Stimulated activated naive B cell treated with anti-CD40 and anti-IgM and Interleukin-4, amounts not matched to agents 10 μg/mL and 1 μg/mL and 100 μg/mL, for 72 hours (primary cell): ENCODE measurements at regions not wholly inside any gene's neighbourhood (a gene's known extent, or its start where the extent isn't known, plus 50 kb on each side); places are given as distances from the start of the nearest gene placed in this dataset.

Experiments
- ATAC-seq, 2 donors: fragments of 150-1000 bp; cut with Tn5 transposase; replicated peaks; 2 replicates each; pipeline ENCODE4 v1.10.0; 2021; ENCODE audit warnings: moderate library complexity in 1 of 2
- DNase-seq: peaks from one replicate; pipeline ENCODE4 v3.0.0; 2021
- H3K27ac Mint-ChIP-seq: one replicate; pipeline ENCODE4 v1.8.0; 2022; ENCODE audit warnings: mild to moderate bottlenecking, mixed read lengths
- H3K27me3 Mint-ChIP-seq, 2 donors: one replicate each; pipeline ENCODE4 v1.8.0; 2022; ENCODE audit warnings: mixed read lengths in 2 of 2
- H3K36me3 Mint-ChIP-seq, 2 donors: one replicate each; pipeline ENCODE4 v1.8.0; 2022; ENCODE audit warnings: mixed read lengths in 2 of 2, mild to moderate bottlenecking in 1 of 2
- H3K4me1 Mint-ChIP-seq, 2 donors: one replicate each; pipeline ENCODE4 v1.8.0; 2022; ENCODE audit warnings: mixed read lengths in 2 of 2, mild to moderate bottlenecking in 1 of 2
- H3K4me3 Mint-ChIP-seq, 2 donors: one replicate each; pipeline ENCODE4 v1.8.0; 2022; ENCODE audit warnings: mild to moderate bottlenecking in 2 of 2, mixed read lengths in 2 of 2, moderate library complexity in 1 of 2
- H3K9me3 Mint-ChIP-seq, 2 donors: one replicate each; pipeline ENCODE4 v1.8.0; 2022; ENCODE audit warnings: mixed read lengths in 2 of 2, mild to moderate bottlenecking in 1 of 2

DNA sequence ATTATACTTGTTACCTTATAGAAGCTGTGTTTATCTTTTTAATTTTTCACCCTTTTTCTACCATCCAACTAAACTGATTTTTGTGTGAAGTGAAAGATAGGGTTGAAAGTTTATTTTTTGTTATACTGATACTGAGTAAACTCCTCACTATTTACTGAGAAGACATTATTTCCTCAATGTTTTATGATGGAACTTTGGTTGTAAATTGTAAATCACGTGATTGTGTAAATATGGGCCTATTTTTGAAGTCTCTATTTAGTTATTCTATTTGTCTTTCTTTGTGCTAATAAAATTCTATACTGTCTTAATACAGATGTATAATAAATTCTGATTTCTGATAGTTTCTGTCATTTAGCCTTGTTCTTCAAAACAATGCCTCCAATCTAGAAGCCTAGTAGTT is 697.2 kb upstream of the SLC8A1 start:
- no peak for DNase-seq
- ATAC-seq, result no peak
- Mint-ChIP-seq H3K9me3 (no peaks in the 10 kb centered on the region), H3K27me3 (no peaks in the 10 kb centered on the region), H3K36me3 (no peaks in the 10 kb centered on the region), H3K4me1 (no peaks in the 10 kb centered on the region), H3K4me3 (no peak overlapping the region), H3K27ac (no peak overlapping the region)

DNA sequence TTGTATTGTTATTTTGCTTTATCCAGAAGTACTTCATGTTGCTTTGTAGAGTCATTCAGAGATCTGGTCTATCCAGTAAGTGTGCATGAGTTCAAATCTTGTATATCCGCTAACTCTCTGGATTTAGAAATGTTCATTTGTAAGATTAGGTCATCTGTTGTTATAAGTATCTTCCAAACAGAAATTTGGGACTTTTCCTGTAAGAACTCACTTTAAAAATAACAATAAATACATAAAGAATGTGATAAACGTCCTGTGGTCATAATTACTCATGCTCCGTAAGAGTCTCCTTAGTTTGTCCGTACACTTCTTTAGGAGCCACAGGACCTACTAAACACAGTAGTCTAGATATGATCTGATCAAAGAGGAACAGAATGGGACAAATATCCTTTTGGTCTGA is 699.9 kb upstream of the SLC8A1 start:
- Mint-ChIP-seq H3K27ac (no peak overlapping the region), H3K27me3 (no peaks in the 10 kb centered on the region), H3K36me3 (no peaks in the 10 kb centered on the region), H3K9me3 (no peaks in the 10 kb centered on the region), H3K4me3 (no peak overlapping the region), H3K4me1 (no peaks in the 10 kb centered on the region)
- ATAC-seq (no peak), DNase-seq (no peak)

DNA sequence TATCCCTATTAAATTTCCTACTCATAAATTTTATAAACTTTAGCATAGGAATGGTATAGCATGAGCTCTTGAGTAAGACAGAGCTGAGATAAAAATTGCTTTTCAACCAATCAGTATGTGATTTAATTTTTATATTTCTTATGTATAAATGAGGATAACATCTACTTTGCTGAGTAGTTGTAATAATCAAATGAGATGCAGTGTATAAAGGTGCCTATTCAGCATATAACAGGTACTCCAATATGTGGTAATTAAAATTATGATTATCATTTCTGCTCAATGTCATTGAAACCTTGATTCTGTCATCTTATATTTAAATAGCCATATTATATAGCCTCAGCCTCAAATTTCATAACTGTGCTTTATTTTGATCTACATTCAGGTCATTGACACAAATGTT is 700.4 kb upstream of the SLC8A1 start:
- no peak for DNase-seq
- ATAC-seq, result no peak
- Mint-ChIP-seq H3K27me3 (no peaks in the 10 kb centered on the region), H3K4me3 (no peak overlapping the region), H3K9me3 (no peaks in the 10 kb centered on the region), H3K36me3 (no peaks in the 10 kb centered on the region), H3K4me1 (no peaks in the 10 kb centered on the region), H3K27ac (no peak overlapping the region)

DNA sequence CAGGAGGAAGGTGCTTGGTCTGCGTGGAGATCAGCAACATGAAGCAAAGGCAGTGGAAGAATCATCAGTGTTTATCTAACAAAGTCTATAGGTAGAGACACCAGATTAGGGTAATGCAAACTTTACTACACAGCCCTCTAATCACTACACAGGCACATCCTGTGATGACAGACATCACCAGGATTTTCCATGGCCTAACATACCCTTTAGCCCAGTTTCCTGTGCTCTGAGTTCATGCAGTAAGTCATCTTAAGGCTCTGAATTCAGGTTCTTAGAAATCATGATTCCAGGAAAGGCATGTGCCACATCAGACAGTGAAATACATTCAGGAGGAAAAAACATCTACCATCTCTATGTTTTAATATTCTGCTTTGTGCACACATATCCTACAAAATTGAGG is 708.5 kb upstream of the SLC8A1 start:
- H3K36me3 Mint-ChIP-seq, result no peaks in the 10 kb centered on the region
- no peak overlapping the region for H3K27ac Mint-ChIP-seq
- no peaks in the 10 kb centered on the region for H3K27me3 Mint-ChIP-seq
- DNase-seq (no peak), ATAC-seq (no peak)
- no peaks in the 10 kb centered on the region for H3K9me3 Mint-ChIP-seq
- no peaks in the 10 kb centered on the region for H3K4me1 Mint-ChIP-seq
- H3K4me3 Mint-ChIP-seq, result no peak overlapping the region

DNA sequence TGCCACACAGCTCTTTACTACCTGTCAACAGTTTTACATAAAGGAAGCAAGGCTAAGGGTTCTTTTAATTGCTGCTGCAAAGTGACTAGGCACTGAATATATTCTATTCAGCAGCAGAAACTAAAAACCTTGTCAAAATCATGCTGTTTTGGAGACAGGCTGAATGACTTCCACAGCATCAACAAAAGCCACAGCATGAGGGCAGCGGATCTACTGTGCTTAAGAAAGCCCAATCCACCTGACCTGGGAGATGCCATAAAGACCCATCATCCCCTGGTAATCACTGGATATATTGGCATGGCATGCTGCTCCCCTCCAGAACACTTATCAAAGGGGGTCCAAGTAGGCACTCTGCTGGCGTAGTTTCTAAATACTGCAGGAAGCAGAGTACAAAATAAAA is 715.1 kb upstream of the SLC8A1 start:
- H3K27me3 Mint-ChIP-seq, result no peaks in the 10 kb centered on the region
- DNase-seq (no peak), ATAC-seq (no peak)
- no peak overlapping the region for H3K4me3 Mint-ChIP-seq
- H3K27ac Mint-ChIP-seq, result no peak overlapping the region
- H3K4me1 Mint-ChIP-seq, result no peaks in the 10 kb centered on the region
- peaks cover 0 to 2% of the 10 kb centered on the region in 2 donors for H3K9me3 Mint-ChIP-seq
- no peaks in the 10 kb centered on the region for H3K36me3 Mint-ChIP-seq

DNA sequence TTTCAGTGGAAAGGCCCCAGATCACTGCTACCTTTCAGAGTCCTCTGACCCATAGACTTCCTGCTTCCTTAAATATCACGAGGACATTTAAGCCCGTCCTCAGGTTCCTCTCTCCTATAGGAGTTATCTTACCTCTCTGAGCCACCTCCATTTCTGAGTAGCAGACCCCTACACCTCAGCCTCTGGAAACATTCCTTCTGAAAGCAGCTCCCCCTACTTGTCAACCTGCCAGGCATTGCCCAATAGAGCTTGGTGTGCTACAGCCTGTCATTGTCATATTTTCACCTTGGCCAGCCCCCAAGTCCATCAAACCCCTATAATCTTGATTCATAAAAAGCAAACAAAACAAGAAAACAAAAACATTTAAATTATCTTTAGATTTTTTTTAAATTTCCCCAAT is 717.9 kb upstream of the SLC8A1 start:
- Mint-ChIP-seq H3K9me3 (peaks cover 0 to 2% of the 10 kb centered on the region in 2 donors), H3K36me3 (no peaks in the 10 kb centered on the region), H3K27me3 (no peaks in the 10 kb centered on the region), H3K4me1 (no peaks in the 10 kb centered on the region), H3K27ac (no peak overlapping the region), H3K4me3 (no peak overlapping the region)
- ATAC-seq (no peak), DNase-seq (no peak)

DNA sequence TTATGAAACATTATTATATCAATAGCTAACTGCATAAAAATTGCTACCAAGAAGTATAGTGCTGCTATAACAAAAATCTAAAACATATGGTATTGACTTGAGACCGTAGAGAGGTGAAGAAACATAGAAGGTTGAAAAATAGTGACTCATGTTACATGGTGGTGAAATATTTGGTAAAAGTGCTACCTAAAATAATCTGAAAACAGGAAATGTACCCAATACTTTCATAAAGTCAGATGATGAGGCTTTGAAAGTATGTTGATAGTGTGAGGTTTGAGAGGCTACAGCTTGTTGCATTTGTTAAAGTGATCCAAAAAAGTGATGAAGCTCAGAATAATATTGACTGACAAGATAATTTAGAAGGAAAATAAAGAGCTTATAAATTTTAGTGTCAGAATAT is 718.7 kb upstream of the SLC8A1 start:
- H3K4me3 Mint-ChIP-seq, result no peak overlapping the region
- H3K27ac Mint-ChIP-seq, result no peak overlapping the region
- no peaks in the 10 kb centered on the region for H3K36me3 Mint-ChIP-seq
- H3K27me3 Mint-ChIP-seq, result no peaks in the 10 kb centered on the region
- ATAC-seq (no peak), DNase-seq (no peak)
- no peaks in the 10 kb centered on the region for H3K4me1 Mint-ChIP-seq
- peaks cover 0 to 3% of the 10 kb centered on the region in 2 donors for H3K9me3 Mint-ChIP-seq

DNA sequence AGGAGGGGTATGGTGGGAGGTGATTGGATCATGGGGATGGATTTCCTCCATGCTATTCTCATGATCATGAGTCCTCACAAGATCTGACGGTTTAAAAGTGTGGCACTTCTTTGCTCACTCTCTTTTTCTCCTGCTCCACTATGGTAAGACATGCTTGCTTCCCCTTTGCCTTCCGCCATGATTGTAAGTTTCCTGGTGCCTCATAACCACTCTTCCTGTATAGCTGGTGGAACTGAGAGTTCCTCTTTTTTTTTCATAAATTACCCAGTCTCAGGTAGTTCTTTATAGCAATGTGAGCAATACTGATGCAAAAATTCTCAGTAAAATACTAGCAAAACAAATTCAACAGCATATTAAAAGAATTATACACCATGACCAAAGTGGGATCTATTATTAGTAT is 728.5 kb upstream of the SLC8A1 start:
- peak in 1 of 2 donors; percentile 36 for ATAC-seq
- no peak for DNase-seq
- H3K4me1 Mint-ChIP-seq, result no peaks in the 10 kb centered on the region
- no peak overlapping the region for H3K27ac Mint-ChIP-seq
- H3K4me3 Mint-ChIP-seq, result no peak overlapping the region
- H3K27me3 Mint-ChIP-seq, result no peaks in the 10 kb centered on the region
- H3K9me3 Mint-ChIP-seq, result peaks cover 0 to 5% of the 10 kb centered on the region in 2 donors
- H3K36me3 Mint-ChIP-seq, result no peaks in the 10 kb centered on the region

DNA sequence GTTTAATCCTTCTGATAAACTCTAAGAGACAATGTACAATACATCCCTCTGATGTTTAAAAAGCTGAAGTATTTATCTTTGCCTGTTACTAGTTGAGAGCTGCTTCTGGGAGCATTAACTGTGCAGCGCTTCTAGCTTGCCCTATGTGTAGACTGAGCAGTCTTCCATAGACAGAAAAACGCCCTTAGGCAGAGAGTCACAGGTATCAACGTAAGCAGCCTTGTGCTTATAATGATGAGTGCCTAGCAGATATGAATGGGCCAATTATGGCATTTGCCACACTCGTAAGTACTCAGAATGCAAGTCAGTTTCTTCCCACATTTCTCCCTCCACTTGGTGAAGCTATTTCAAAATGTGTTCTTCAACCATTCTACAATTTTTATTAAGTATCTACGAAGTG is 731.1 kb upstream of the SLC8A1 start:
- Mint-ChIP-seq H3K9me3 (peaks cover 0 to 3% of the 10 kb centered on the region in 2 donors), H3K27ac (no peak overlapping the region), H3K36me3 (no peaks in the 10 kb centered on the region), H3K4me1 (no peaks in the 10 kb centered on the region), H3K27me3 (no peaks in the 10 kb centered on the region), H3K4me3 (no peak overlapping the region)
- DNase-seq (no peak), ATAC-seq (no peak)

DNA sequence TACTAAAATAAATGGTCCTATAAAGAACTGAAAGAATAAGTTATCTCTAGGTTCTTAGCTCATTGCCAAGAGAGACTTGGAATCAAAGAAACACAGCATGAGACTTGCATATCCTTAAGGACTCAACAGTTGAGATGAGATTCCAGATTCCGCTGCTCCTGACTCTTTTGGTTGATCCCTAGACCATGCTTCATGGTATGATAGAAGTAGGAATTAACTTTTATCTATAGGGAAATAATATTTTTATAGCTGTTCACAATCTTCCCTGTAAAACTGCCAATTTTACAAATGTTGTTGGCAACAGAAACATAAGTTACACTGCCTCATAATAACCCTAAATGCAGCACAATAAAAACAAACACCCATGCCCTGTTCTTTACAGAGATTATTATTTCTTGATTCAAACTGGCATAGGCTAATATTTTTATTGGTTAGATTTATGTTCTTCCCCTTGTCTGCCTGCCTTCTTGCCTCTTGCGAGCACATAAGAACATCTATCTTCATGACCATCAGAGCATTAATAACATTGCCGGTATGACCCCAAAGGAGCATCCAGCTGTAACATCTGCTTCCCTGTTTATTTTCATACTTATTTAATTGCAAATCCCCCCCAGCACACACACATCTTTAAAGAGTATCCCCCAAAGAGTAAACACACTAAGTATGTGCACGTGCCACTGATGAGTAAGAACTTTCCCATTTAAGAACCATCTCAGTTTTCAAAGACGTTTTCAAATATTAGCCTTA is 735.7 kb upstream of the SLC8A1 start:
- H3K9me3 Mint-ChIP-seq, result no peaks in the 10 kb centered on the region
- H3K27me3 Mint-ChIP-seq, result no peaks in the 10 kb centered on the region
- no peak for DNase-seq
- no peaks in the 10 kb centered on the region for H3K4me1 Mint-ChIP-seq
- no peak overlapping the region for H3K27ac Mint-ChIP-seq
- no peak for ATAC-seq
- H3K4me3 Mint-ChIP-seq, result no peak overlapping the region
- H3K36me3 Mint-ChIP-seq, result no peaks in the 10 kb centered on the region

DNA sequence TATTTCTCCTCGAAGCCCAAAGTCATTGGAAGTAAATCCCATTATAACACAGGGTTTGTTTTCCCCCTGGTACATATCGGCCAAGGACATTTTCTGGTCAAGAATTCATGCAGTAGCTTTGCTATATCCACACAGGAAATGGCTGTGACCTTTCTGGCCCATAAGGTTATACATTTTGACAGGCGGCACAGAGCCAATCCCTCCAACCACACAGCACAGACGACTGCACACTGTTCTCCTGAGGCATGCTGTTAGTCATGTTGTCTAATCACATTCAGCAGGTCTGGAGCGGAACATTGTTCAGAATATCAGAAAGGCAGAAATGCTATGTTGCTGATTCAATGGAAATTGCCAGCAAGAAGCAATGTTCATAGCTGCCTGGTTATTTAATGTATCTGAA is 742.3 kb upstream of the SLC8A1 start:
- no peak for DNase-seq
- no peak for ATAC-seq
- Mint-ChIP-seq H3K27ac (no peak overlapping the region), H3K36me3 (no peaks in the 10 kb centered on the region), H3K27me3 (no peaks in the 10 kb centered on the region), H3K9me3 (no peaks in the 10 kb centered on the region), H3K4me3 (no peak overlapping the region), H3K4me1 (no peaks in the 10 kb centered on the region)

DNA sequence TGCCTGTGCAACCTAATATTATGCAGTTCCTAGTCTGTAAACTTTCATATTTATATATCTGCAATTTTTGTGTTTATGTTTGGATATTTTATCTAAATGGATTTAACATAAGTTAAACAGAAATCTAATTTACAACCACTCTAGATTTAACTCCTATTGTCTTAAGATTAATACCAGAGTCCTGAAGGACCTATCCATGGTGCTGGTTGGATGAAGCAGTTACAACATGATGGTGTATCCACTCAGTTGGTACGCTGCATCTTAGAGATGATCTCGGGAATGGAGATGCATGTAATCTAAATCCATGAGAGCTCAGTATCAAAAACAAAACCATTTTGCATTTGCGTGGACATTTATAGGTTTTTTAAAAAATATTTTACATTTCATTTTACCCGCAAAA is 745.9 kb upstream of the SLC8A1 start:
- no peaks in the 10 kb centered on the region for H3K4me1 Mint-ChIP-seq
- no peaks in the 10 kb centered on the region for H3K36me3 Mint-ChIP-seq
- no peak for ATAC-seq
- no peaks in the 10 kb centered on the region for H3K9me3 Mint-ChIP-seq
- no peak for DNase-seq
- no peak overlapping the region for H3K4me3 Mint-ChIP-seq
- no peaks in the 10 kb centered on the region for H3K27me3 Mint-ChIP-seq
- no peak overlapping the region for H3K27ac Mint-ChIP-seq

DNA sequence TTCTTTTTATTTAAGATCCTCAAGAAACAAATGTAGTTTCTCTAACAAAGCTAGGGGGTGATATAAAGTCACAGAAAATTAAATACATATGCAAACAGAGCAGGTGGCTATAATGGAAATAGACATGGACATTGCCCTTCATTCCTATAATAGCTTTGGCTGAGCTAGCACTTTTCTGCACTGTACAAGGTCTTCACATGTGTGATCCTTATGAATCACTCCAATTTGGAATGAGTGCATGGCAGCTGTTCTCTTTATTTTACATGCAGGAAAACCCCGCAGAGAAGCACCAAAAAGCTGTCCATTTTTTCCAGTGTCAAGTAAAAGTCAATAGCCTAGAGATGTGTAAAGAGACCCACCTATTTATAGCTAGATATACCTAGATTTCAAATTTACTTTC is 747.4 kb upstream of the SLC8A1 start:
- H3K36me3 Mint-ChIP-seq, result no peaks in the 10 kb centered on the region
- no peaks in the 10 kb centered on the region for H3K27me3 Mint-ChIP-seq
- DNase-seq (no peak), ATAC-seq (no peak)
- H3K4me1 Mint-ChIP-seq, result no peaks in the 10 kb centered on the region
- H3K9me3 Mint-ChIP-seq, result no peaks in the 10 kb centered on the region
- H3K4me3 Mint-ChIP-seq, result no peak overlapping the region
- H3K27ac Mint-ChIP-seq, result no peak overlapping the region

DNA sequence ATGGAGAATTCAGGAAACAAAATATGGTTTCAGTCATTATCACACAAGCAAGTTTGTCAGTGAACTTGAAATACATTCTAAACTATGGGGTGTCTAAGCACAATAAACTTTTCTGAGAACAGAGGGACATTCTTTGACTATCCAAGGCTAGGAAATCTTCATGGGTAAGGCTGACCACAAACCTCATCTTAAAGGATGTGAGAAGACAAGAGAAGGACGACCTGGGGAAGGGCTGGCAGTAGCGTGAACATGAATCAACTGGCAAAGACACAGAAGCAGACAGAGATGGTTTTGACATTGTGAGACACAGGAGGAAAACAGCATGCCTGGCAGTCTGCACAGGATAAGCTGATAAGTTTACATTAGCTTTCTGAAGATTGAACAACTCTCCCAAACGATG is 752.4 kb upstream of the SLC8A1 start:
- no peaks in the 10 kb centered on the region for H3K4me1 Mint-ChIP-seq
- no peak overlapping the region for H3K27ac Mint-ChIP-seq
- H3K4me3 Mint-ChIP-seq, result no peak overlapping the region
- no peaks in the 10 kb centered on the region for H3K27me3 Mint-ChIP-seq
- H3K36me3 Mint-ChIP-seq, result no peaks in the 10 kb centered on the region
- ATAC-seq, result no peak
- no peak for DNase-seq
- H3K9me3 Mint-ChIP-seq, result no peaks in the 10 kb centered on the region

DNA sequence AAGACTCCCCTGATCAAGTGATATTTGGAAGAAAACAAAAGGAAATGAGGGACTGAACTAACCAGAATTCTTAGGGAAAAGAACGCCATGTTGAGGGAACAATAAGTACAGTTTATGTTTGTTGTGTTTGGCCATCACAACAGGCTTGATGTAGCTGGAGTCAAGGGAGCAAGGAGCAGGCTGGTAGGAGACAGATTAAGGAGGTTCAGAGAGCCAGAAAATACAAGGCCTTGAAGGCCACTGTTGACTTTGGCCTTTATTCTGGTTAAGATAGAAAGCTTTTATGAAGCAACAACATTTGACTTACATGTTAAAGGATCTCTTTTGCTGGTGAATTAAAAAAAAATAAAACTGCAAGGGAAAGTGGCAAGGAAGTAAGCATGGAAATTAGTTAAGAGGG is 754.1 kb upstream of the SLC8A1 start:
- no peak overlapping the region for H3K27ac Mint-ChIP-seq
- H3K4me3 Mint-ChIP-seq, result no peak overlapping the region
- no peaks in the 10 kb centered on the region for H3K36me3 Mint-ChIP-seq
- ATAC-seq, result no peak
- H3K27me3 Mint-ChIP-seq, result no peaks in the 10 kb centered on the region
- no peak for DNase-seq
- H3K9me3 Mint-ChIP-seq, result no peaks in the 10 kb centered on the region
- H3K4me1 Mint-ChIP-seq, result no peaks in the 10 kb centered on the region

DNA sequence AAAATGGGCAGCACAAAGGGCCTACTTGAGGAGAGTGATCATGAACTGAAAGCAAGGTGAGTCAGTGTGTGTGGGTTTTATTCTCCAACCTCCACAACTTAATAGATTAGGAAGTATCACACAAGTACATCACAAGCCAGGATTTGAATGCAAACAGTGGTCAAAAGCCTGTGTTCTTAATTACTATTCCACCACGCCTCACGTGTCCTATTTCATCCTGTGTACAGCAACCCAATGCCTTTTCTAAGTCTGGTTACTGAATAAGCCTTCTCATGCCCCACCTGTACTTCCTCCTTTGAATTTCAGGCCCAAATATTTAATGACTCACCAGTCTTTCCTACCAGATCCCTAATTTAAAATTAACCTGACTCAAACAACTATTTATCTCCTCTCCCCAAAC is 755.7 kb upstream of the SLC8A1 start:
- Mint-ChIP-seq H3K27ac (no peak overlapping the region), H3K27me3 (no peaks in the 10 kb centered on the region), H3K9me3 (no peaks in the 10 kb centered on the region), H3K36me3 (no peaks in the 10 kb centered on the region), H3K4me3 (no peak overlapping the region), H3K4me1 (no peaks in the 10 kb centered on the region)
- no peak for ATAC-seq
- no peak for DNase-seq
